Vagina (tissue), 2 donors: ENCODE measurements at regions not wholly inside any gene's neighbourhood (a gene's known extent, or its start where the extent isn't known, plus 50 kb on each side); places are given as distances from the start of the nearest gene placed in this dataset.

ENCODE experiments used
- DNase-seq, 2 donors: peaks; one replicate each; pipeline ENCODE4 v3.0.0-alpha.2; 2017; ENCODE audit errors: extremely low spot score in 2 of 2
- H3K27ac ChIP-seq: fragments of 200-600 bp; sonication (generic); one replicate; pipeline ENCODE4 v1.5.1; 2019
- H3K27me3 ChIP-seq: fragments of 200-600 bp; sonication (generic); one replicate; pipeline ENCODE4 v1.5.1; 2019
- H3K36me3 ChIP-seq, 2 donors: fragments of 200-600 bp; sonication (generic); one replicate each; pipeline ENCODE4 v1.5.1; 2017 to 2019
- H3K4me1 ChIP-seq: fragments of 200-600 bp; sonication (generic); one replicate; pipeline ENCODE4 v1.5.1; 2019
- H3K4me3 ChIP-seq, 2 donors: fragments of 200-600 bp; sonication (generic); 1 replicate in 1 of 2; 2 replicates in 1 of 2; pipeline ENCODE4 v1.5.1; 2016 to 2019
- H3K9me3 ChIP-seq: fragments of 200-600 bp; sonication (generic); one replicate; pipeline ENCODE4 v1.5.1; 2019
- CTCF ChIP-seq, 3 experiments: fragments of 450-650 bp in 2 of 3; fragments of 200-600 bp in 1 of 3; sonication (generic) in 1 of 3; IDR thresholded peaks; one replicate each; pipeline ENCODE4 v1.5.1; 2017 to 2019; ENCODE audit warnings: antibody characterized with exemption in 3 of 3, mild to moderate bottlenecking in 2 of 3, moderate library complexity in 2 of 3
- POLR2A ChIP-seq, 2 donors: fragments of 450-650 bp; IDR thresholded peaks; one replicate each; pipeline ENCODE4 v1.6.1; 2017; ENCODE audit warnings: antibody characterized with exemption in 2 of 2, mild to moderate bottlenecking in 2 of 2, moderate library complexity in 2 of 2
- POLR2AphosphoS5 ChIP-seq, 2 donors: sonication (generic); formaldehyde crosslinking; IDR thresholded peaks; one replicate each; pipeline ENCODE4 v1.9.0; 2017; ENCODE audit warnings: antibody characterized with exemption in 2 of 2, mild to moderate bottlenecking in 2 of 2, low read depth in 1 of 2; ENCODE audit not compliant: insufficient read depth in 1 of 2
- intact Hi-C: fragments of 100-400 bp; cut with DNase I; formaldehyde crosslinking; loops from one replicate; pipeline ENCODE4 v1.15.1; 2023

DNA sequence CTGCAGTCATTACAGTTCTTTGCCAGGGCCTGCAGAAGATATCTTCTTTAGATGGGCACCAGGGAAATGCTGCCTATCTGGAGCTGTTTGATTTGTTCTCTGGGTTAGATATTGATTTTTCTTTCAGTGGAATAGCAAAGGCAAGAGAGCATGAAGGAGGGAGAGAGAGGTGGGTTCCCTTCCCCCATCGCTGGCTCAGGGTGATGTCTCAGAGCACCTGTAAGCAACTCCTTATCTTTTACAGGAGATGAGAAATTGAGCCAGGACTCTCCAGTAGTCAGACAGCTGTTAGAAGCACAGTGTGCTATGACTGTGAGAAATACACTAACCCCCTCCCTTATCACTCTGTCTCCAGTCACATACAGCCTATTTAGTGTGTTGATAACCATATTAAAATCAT lies 89.3 kb upstream of the SLC24A5 start:
- Histone ChIP-seq H3K36me3 (no peaks in the 10 kb centered on the region), H3K27me3 (no peaks in the 10 kb centered on the region), H3K9me3 (no peaks in the 10 kb centered on the region), H3K27ac (no peak overlapping the region), H3K4me3 (no peak overlapping the region), H3K4me1 (no peaks in the 10 kb centered on the region)
- intact Hi-C loops, result no loop called here
- no peak for TF ChIP-seq POLR2AphosphoS5 (IDR thresholded peaks at IDR 0.05; ENCODE audit: insufficient read depth in 1 of 2, low read depth in 1 of 2)
- DNase-seq, result no peak

GRCh38 chr15:48031973-48032372 lies 88.8 kb upstream of the SLC24A5 start:
- Histone ChIP-seq H3K36me3 (no peaks in the 10 kb centered on the region), H3K9me3 (no peaks in the 10 kb centered on the region), H3K4me1 (no peaks in the 10 kb centered on the region), H3K4me3 (no peak overlapping the region), H3K27me3 (no peaks in the 10 kb centered on the region), H3K27ac (no peak overlapping the region)
- DNase-seq, result no peak
- intact Hi-C loops, result no loop called here
- TF ChIP-seq POLR2AphosphoS5 (IDR thresholded peaks at IDR 0.05; ENCODE audit: insufficient read depth in 1 of 2, low read depth in 1 of 2) (no peak), POLR2A (IDR thresholded peaks at IDR 0.05) (no peak), CTCF (IDR thresholded peaks at IDR 0.05) (no peak)

GRCh38 chr15:48032911-48033310 lies 87.9 kb upstream of the SLC24A5 start:
- H3K27ac ChIP-seq, result no peak overlapping the region
- no peaks in the 10 kb centered on the region for H3K27me3 ChIP-seq
- DNase-seq, result no peak
- intact Hi-C loops, result no loop called here
- no peaks in the 10 kb centered on the region for H3K4me1 ChIP-seq
- TF ChIP-seq POLR2AphosphoS5 (IDR thresholded peaks at IDR 0.05; ENCODE audit: insufficient read depth in 1 of 2, low read depth in 1 of 2) (no peak), CTCF (IDR thresholded peaks at IDR 0.05) (no peak), POLR2A (IDR thresholded peaks at IDR 0.05) (no peak)
- no peaks in the 10 kb centered on the region for H3K9me3 ChIP-seq
- no peaks in the 10 kb centered on the region for H3K36me3 ChIP-seq
- no peak overlapping the region for H3K4me3 ChIP-seq

DNA sequence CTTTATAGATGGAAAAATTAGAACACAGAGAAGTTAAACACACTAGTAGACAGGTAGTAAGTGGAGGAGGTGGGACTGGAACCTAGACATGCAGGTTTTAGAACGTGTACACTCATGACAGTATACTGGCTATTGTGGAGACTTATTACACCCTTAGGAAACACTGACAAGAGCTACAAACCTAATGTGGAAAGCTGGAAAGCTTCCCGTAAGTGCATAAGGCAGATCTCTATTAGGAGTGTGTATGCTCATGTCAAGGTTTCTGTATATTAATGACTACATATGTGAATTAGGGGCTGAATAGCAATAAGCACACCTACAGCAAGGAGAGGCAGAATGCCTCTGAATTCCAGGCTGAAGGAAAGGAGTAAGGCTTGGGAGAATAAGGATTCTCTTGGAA lies 82.6 kb upstream of the SLC24A5 start:
- H3K36me3 ChIP-seq, result no peaks in the 10 kb centered on the region
- no peak for DNase-seq
- no peaks in the 10 kb centered on the region for H3K9me3 ChIP-seq
- peaks cover 8% of the 10 kb centered on the region for H3K4me1 ChIP-seq
- no peak overlapping the region for H3K4me3 ChIP-seq
- H3K27me3 ChIP-seq, result no peaks in the 10 kb centered on the region
- H3K27ac ChIP-seq, result no peak overlapping the region
- TF ChIP-seq CTCF (IDR thresholded peaks at IDR 0.05) (no peak), POLR2A (IDR thresholded peaks at IDR 0.05) (no peak), POLR2AphosphoS5 (IDR thresholded peaks at IDR 0.05; ENCODE audit: insufficient read depth in 1 of 2, low read depth in 1 of 2) (no peak)
- intact Hi-C loops, result no loop called here

DNA sequence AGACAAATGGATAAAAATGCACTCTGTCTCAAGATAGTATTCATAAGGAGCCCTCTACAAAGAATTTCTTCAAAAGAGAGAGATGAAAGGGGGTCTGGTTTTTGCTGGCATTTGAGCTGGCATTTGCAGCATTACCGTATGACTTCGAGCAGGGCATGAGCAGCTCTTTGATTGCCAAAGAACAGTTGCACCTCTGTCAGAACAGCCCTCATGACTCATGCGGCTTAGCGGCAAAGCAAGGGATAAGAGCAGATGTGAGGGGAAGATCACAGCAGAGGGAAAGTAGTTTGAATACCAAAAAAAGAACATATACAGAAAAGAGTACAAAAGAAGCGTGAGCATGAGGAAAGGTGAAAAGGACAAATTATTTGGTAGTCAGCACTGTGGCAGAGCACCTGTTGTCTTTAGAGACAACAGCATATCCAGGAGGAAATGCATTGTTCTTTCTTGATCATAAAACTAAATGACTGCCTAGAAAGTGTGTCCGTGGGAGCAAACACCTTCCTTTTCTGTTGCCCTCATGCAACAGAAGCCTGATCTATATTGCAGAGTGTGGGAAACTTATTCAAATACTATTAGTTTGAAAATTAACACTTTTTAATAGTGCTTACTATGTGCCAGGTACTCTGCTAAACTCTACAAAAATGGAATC lies 80.5 kb upstream of the SLC24A5 start:
- no peak for DNase-seq
- H3K27me3 ChIP-seq, result no peaks in the 10 kb centered on the region
- H3K27ac ChIP-seq, result no peak overlapping the region
- H3K9me3 ChIP-seq, result no peaks in the 10 kb centered on the region
- no peak overlapping the region for H3K4me3 ChIP-seq
- intact Hi-C loops, result no loop called here
- H3K4me1 ChIP-seq, result peaks cover 8% of the 10 kb centered on the region
- TF ChIP-seq POLR2A (IDR thresholded peaks at IDR 0.05), result no peak
- no peak for TF ChIP-seq POLR2AphosphoS5 (IDR thresholded peaks at IDR 0.05; ENCODE audit: insufficient read depth in 1 of 2, low read depth in 1 of 2)
- TF ChIP-seq CTCF (IDR thresholded peaks at IDR 0.05), result no peak
- H3K36me3 ChIP-seq, result no peaks in the 10 kb centered on the region
